HG02973 (cell line): ENCODE measurements at regions not wholly inside any gene's neighbourhood (a gene's known extent, or its start where the extent isn't known, plus 50 kb on each side); places are given as distances from the start of the nearest gene placed in this dataset.
"Not testable (repeated sequence)": the region's sequence is repeated elsewhere in the genome, so short reads cannot be mapped to it uniquely, and the experiment has no call there.

Experiments used
- ATAC-seq: cut with Tn5 transposase; IDR thresholded peaks from one replicate; pipeline ENCODE4 v1.9.1; 2021; ENCODE audit warnings: moderate library complexity; ENCODE audit not compliant: unreplicated experiment

DNA sequence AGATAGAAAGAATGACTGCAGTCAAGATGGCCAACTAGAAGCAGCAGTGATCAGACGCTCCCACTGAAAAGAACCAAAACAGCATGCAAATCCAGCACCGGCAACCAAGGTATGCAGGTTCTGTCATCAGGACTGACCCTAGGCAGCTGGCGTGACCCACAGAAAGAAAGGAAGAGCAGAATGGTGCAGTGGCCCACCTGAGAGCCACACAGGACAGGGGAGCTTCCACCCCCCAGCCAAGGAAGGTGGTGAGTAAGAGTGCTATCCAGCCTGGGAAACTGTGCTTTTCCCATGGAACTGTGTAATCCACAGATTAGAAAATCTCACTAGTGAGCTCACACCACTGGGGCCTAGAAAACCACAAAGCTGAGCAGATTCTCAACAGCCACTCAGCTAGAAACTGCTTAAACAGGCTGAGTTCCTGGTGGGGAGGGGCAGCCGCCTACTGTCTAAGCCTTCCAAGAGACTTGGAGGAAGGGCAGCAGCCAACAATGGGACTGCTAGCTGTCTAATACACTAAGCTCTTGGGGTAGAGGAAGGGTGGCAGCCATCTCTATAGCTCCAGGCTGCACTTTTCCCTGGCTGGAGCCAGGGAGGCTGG, 127.9 kb downstream of the EVA1A start:
- ATAC-seq, result peak; percentile 80

DNA sequence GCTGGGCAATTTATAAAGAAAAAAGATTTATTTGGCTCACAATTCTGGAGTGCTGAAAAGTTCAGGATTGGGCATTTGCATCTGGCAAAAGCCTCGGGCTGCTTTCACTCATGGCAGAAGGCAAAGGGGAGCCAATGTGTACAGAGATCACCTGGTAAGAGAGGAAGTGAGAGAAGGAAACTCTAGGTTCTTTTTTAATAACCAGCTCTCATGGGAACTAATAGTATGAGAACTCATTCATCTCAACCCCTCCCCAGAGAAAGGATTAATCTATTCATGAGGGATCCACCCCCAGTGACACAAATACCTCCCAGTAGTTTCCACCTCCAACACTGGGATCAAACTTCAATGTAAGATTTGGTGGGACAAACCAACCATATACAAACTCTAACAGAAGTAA, 129.0 kb downstream of the EVA1A start:
- peak; percentile 69 for ATAC-seq

DNA sequence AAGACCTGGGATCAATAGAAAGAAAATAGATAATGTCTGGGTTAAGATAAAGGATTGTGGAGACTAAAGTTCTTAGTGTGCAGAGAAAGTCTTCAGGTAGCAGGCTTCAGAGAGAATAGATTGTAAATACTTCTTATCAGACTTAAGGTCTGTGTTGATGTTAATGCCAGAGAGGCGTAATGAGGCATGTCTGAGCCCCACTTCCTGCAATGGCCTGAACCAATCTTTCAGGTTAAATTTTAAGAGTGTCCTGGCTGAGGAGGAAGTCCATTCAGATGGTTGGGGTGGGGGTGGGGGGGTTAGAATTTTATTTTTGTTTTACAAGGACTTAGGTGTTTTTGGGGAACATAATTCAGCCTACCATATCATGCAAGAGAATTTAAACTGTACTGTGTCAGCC, 129.5 kb downstream of the EVA1A start:
- ATAC-seq, result no peak

GRCh38 chr2:75430449-75430848, 130.3 kb downstream of the EVA1A start:
- not testable (repeated sequence) for ATAC-seq

GRCh38 chr2:75428646-75429443, 131.9 kb downstream of the EVA1A start:
- ATAC-seq, result no peak

DNA sequence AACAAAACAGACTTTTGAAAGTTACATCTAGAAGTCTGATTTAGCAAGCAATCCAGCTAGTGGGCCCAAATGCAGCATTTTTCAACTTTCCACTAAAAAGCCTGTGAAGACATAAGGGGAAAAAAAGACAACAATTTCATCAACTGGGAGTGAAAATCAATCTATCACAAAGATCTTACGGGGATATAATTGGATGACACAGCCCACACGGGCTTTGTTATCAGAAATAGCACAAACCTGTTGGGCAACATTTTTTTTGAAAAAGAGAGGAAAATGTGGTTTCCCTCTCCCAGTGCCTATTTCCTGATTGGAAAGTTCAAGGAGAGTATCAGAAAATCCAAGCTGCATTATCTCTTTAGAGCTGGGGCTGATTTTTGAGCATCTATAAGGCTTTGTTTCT, 132.7 kb downstream of the EVA1A start:
- ATAC-seq, result no peak

- no peak for ATAC-seq
Measured at GRCh38 chr2:75424936-75425619, 135.7 kb downstream of the EVA1A start.

GRCh38 chr2:75421986-75422385, 138.8 kb downstream of the EVA1A start:
- no peak for ATAC-seq

DNA sequence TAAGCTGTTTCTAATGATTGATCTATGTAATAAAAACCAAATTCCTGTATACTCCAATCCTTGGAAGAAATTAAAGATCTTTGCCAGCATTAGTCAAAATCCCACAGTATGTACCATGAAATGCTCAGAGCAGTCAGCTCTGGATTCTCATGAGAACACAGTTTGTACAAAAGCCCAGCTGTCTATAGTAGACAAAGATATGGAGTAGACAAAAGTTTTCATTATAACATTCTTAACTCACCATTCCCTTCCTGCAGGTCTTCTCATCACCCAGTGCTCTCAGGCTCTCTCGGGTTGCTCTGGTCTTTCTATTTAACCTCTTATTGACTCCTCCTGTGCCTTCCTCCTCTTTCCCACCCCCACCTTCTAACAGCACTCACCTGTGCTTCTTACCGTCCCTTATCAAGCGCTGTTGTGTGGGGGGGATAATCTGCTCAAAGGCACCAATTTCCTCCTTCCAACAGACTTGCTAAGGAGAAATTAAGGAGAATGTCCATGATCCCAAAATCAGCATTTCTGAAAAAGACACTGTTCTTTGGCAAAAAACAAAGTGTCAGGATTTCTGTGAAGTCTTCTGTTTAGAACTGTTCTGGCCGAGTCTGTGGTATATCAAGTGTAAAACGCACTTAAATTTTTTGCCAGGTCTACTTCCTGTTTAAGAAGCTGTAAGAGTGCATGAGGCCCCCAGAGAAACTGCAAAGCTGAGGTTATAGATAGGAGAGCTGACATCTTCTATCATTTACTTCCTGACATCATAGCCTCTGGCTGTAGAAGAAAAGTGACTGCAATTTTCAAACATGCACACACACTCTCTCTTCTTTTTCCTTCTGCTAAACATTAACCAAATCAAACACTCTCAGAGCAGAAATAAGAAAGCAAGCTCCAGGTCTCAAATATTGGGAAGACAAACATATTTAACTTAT, 144.1 kb downstream of the EVA1A start:
- peak; percentile 78 for ATAC-seq

DNA sequence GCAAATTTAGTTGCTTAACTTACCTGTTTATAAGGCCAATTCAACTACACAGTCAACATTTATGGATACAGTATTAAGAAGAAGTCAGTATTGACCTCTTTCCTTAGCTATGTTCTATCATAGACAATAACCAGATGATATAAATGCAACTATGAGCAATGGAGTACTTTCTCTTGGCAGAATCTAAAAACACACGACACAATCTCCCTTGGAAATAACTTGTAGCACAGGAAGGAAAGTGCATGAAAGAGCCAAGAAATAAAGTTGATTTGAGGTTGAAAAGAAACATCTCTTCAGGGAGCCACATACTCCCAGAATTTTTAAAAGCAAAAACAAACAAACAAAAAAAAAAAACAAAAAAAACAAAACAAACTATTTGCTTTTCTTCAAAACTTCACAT, 145.0 kb downstream of the EVA1A start:
- ATAC-seq, result no peak

DNA sequence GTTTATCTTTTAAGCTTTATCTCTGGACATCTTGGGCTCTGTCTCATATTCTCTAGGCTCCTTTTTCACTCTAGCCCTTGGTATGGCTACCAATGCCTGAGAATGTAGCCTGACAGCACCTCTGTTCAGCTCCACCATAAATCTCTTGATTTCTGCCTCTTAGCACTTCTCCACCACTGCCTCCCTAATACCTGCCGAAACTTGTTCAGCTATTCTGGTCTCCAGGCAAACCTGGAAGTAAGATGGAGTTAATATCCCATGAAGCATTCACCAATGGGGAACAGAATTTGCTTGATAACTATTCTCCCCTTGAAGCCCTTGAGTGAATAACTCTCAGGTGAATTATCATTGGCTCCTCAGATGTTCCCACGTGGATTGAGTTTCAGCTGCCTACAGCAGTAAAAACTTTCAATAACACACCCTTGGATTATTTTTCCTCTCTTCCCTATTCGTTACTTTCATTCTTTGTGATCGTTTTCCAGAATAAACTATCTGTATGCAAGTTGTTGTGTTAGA, 145.6 kb downstream of the EVA1A start:
- no peak for ATAC-seq

- ATAC-seq, result no peak
Measured at GRCh38 chr2:75411574-75411973, 149.2 kb downstream of the EVA1A start.

DNA sequence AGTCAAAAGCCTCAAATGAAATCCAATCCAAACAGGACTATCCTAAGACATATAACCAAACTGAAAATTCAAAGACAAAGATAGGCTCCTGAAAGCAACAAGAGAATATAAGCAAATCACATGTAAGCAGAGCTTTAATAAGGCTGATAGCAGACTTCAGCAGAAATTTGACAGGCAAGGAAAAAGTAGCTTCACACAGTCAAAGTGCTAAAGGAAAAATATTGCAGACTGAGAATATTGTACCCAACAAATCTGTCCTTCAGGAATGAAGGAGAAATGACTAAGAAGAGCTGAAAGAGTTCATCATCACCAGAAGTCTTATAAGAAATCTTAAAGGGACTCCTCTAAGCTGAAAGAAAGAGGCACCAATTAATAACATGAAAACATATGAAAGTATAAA, 150.0 kb downstream of the EVA1A start:
- ATAC-seq, result no peak

DNA sequence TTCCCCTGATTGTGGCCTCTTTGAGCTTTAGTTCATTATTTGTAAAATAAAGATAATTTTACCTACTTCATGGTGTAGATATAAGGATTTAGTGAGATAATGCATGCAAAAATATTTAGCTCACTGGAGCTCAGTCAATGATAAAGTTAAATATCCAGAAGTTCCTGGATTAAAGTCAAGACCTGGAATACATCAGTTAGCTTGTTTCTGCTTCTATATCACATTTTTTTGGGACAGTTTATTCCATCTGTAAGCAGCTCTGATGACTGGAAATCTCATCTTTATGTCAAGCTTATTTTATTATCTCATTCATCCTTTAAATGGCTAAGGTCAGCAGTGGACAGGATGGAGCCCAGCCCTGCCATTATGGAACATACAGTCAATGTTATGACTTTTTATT, 152.0 kb downstream of the EVA1A start:
- no peak for ATAC-seq

DNA sequence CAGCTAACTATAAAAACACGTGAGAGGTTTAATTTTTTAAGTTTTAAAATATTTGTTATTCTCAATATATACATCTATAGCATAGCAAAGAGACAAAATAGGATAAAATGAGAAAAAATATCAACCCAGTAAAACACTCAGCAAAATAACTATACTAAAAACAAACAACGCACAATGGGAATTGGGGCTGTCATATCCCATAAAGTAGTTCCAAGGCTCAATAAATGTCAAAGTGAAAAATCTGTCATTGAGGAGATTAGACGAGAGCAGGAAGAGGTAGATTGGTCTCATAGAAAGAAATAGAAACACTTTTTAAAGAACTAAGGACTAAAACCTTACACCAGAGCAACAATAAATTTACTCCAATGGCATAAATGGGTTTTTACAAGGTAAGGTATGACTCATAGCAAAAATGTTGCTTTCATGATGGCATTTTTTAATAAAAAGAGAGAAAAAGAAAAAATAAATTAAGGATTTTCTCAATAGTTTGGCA, 153.7 kb downstream of the EVA1A start:
- ATAC-seq, result no peak

DNA sequence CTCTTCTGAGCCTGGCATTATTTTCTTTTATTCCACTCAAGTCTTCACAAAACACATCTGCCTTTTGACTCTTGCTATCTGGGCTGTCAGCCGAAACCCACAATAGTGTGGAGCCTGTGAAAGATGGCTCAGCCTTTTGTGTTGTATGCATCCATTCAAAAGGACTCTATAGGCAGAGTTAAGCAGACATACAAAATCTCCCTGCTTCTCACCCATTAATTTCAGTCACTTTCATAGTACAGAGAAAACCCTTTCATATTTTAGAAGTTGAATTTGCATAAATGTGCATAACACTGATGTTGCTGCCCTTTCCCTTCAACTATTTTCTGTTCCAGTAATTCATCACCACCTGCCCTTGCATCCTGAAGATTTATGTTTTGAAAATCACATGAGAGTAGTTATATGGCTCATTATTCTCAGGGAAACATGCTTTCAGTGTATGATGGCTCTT, 154.6 kb downstream of the EVA1A start:
- ATAC-seq, result no peak

GRCh38 chr2:75405000-75405399, 155.7 kb downstream of the EVA1A start:
- no peak for ATAC-seq

DNA sequence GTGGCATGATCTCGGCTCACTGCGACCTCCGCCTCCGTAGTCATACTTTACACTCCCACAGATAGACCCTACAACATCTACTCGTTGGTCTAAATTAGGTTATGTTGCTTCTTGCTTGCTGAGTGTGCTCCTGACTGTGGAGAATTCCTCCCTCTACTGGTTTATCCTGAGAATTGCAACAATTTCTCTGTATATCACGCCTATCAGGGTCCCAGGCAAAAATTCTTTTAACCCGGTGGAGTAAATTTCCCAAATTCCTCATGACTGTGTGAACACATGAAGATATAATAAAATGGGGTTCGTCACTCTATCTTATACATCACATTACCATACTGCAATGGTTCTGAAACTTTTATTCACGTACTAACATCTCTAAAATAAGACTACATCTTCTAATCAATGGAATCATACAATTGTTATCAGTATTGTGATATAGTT, 156.7 kb downstream of the EVA1A start:
- no peak for ATAC-seq

DNA sequence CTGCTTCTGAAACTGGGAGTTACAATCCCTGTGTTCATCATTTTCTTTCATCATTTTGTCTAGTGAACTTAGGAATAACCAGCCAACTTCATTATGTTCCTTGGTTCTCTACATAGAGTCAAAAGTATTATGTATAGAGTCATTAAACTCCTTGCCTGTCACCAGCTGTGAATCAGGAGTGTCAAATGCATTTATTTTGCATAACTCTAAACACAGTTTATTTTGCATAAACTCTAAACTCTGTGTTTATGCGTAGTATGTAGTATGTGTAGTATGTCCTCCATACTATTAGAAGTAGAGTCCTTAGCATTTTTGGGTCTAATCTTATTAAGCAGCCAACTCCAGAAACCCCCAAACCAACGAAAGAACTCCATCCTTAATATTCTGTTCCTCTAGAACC, 164.4 kb downstream of the EVA1A start:
- no peak for ATAC-seq

DNA sequence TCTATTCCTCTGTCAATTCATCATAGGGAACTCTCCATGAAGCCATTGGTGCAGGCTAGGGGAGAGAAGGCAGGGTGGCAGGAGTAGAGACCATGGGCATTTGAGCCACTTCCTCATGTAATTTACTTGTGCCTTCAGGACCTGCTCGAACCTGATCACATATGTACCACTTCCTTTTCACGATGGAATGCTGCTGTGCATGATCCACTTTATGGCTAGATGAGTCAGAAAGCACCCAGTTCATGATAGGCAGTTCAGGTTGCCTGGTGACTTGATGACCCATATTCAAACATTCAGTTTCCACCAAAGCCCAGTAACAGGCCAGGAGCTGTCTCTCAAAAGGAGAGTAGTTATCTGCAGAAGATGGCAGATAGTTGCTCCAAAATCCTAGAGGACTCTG, 166.0 kb downstream of the EVA1A start:
- ATAC-seq, result not testable (repeated sequence)

DNA sequence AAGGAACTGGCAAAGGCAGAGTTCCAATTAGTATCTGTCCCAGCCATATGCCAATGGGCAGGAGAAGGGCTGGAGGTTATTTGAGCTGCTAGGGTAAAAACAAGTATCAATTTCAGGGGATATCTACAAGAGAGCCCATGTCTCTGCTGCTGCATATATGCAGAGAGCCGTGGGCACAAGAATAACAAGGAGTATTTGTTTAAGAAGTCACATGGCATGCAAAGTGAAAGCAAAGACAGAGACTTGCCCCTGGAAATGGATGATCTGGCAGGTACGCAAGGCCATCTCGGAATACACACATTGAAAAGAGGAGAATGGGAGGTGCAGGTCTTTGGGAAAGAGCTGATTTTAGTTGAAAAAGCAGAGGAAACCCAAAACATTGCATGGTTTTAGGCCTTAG, 170.6 kb downstream of the EVA1A start:
- no peak for ATAC-seq
